ENCODE measurements at regions not wholly inside any gene's neighbourhood (a gene's known extent, or its start where the extent isn't known, plus 50 kb on each side); places are given as distances from the start of the nearest gene placed in this dataset.
A peak's percentile ranks its signal among the peaks of the same experiment; 100 is the strongest.

- TF ChIP-seq CEBPZ (IDR thresholded peaks at IDR 0.05; ENCODE audit: borderline replicate concordance, low read depth, low read length) (no peak), ZFPM2 (CRISPR knock-in tag; IDR thresholded peaks at IDR 0.05) (no peak), ZNF253 (CRISPR knock-in tag; conservative IDR thresholded peaks at IDR 0.05) (no peak), ZNF280A (IDR thresholded peaks at IDR 0.05; ENCODE audit: low read depth, partially characterized antibody) (no peak), KLF16 (IDR thresholded peaks at IDR 0.05) (no peak), ZNF655 (CRISPR knock-in tag; IDR thresholded peaks at IDR 0.05) (no peak), ZNF586 (CRISPR knock-in tag; conservative IDR thresholded peaks at IDR 0.05) (no peak), PTBP1 (IDR thresholded peaks at IDR 0.05; ENCODE audit: low read depth, low read length) (peak; percentile 80; the same call in 1 of the 2 replicates), ETS2 (tag; IDR thresholded peaks at IDR 0.05; ENCODE audit: borderline replicate concordance, poor library complexity, severe bottlenecking) (no peak), ATF6 (CRISPR knock-in tag; IDR thresholded peaks at IDR 0.05) (no peak), ZNF133 (CRISPR knock-in tag; IDR thresholded peaks at IDR 0.05) (no peak), ZBED1 (IDR thresholded peaks at IDR 0.05) (no peak), HDAC1 (IDR thresholded peaks at IDR 0.05) (peak in 1 of 2 experiments; percentile 32; a peak in 1 of 4 replicates), ZC3H11A (IDR thresholded peaks at IDR 0.05; ENCODE audit: low read depth, low read length) (no peak), ZKSCAN1 (IDR thresholded peaks at IDR 0.05; ENCODE audit: low read depth, low read length) (no peak), ZNF699 (CRISPR knock-in tag; IDR thresholded peaks at IDR 0.05; ENCODE audit: insufficient replicate concordance) (no peak), ESRRA (IDR thresholded peaks at IDR 0.05; ENCODE audit: borderline replicate concordance, low read depth) (peak; percentile 68; the same call in 1 of the 2 replicates), TGIF2 (CRISPR knock-in tag; IDR thresholded peaks at IDR 0.05) (no peak), XRCC3 (IDR thresholded peaks at IDR 0.05) (no peak), ELK1 (CRISPR knock-in tag; IDR thresholded peaks at IDR 0.05) (no peak)
These were observed 116.1 kb downstream of the FAM53A start (continued) for GRCh38 chr4:1567808-1568581.

Measured in K562 (cell line).